HepG2 (cell line): ENCODE measurements at regions not wholly inside any gene's neighbourhood (a gene's known extent, or its start where the extent isn't known, plus 50 kb on each side); places are given as distances from the start of the nearest gene placed in this dataset.
A peak's percentile ranks its signal among the peaks of the same experiment; 100 is the strongest.

ENCODE experiments used
- ATRX ChIP-seq: sonication (generic); formaldehyde crosslinking; IDR thresholded peaks from 2 replicates; pipeline ENCODE4 v1.4.0; 2020; ENCODE audit warnings: missing genetic modification reagents, borderline replicate concordance
- CHD4 ChIP-seq: fragments of 200-600 bp; sonication (generic); IDR thresholded peaks from 2 replicates; pipeline ENCODE4 v1.7.0; 2017; ENCODE audit warnings: mild to moderate bottlenecking, low read length, borderline replicate concordance
- FOXM1 ChIP-seq: sonication (generic); formaldehyde crosslinking; IDR thresholded peaks from 2 replicates; pipeline ENCODE4 v1.5.0; 2020; ENCODE audit warnings: missing genetic modification reagents
- GFI1 ChIP-seq: sonication (generic); formaldehyde crosslinking; IDR thresholded peaks from 2 replicates; pipeline ENCODE4 v1.5.0; 2020; ENCODE audit warnings: missing genetic modification reagents, mild to moderate bottlenecking, borderline replicate concordance
- GRHL1 ChIP-seq: sonication (generic); formaldehyde crosslinking; conservative IDR thresholded peaks from 2 replicates; pipeline ENCODE4 v1.8.0; 2022; ENCODE audit warnings: missing genetic modification reagents
- HES4 ChIP-seq: sonication (generic); formaldehyde crosslinking; IDR thresholded peaks from 2 replicates; pipeline ENCODE4 v1.9.0; 2021; ENCODE audit warnings: mild to moderate bottlenecking, missing genetic modification reagents, borderline replicate concordance
- JUN ChIP-seq: sonication (generic); formaldehyde crosslinking; IDR thresholded peaks from 2 replicates; pipeline ENCODE4 v1.4.0; 2020; ENCODE audit warnings: mild to moderate bottlenecking, missing genetic modification reagents
- KAT8 ChIP-seq: IDR thresholded peaks from 2 replicates; pipeline ENCODE4 v1.6.1; 2016; ENCODE audit warnings: missing genetic modification reagents, missing compliant biosample characterization
- KDM5A ChIP-seq: fragments of 200-600 bp; sonication (generic); IDR thresholded peaks from 2 replicates; pipeline ENCODE4 v1.7.0; 2018; ENCODE audit warnings: antibody characterized with exemption, mild to moderate bottlenecking, low read length, borderline replicate concordance
- KMT2B ChIP-seq: IDR thresholded peaks from 2 replicates; pipeline ENCODE4 v1.6.1; 2016; ENCODE audit warnings: missing genetic modification reagents, missing compliant biosample characterization
- NPAS2 ChIP-seq: sonication (generic); formaldehyde crosslinking; IDR thresholded peaks from 2 replicates; pipeline ENCODE4 v1.8.0; 2022; ENCODE audit warnings: mild to moderate bottlenecking, missing genetic modification reagents, borderline replicate concordance
- PLRG1 ChIP-seq: fragments of 450-650 bp; conservative IDR thresholded peaks from 2 replicates; pipeline ENCODE4 v1.6.1; 2016
- RXRB ChIP-seq: IDR thresholded peaks from 2 replicates; pipeline ENCODE4 v1.6.1; 2016; ENCODE audit warnings: borderline replicate concordance, missing genetic modification reagents, missing compliant biosample characterization
- SPEN ChIP-seq: sonication (generic); formaldehyde crosslinking; IDR thresholded peaks from 2 replicates; pipeline ENCODE4 v1.5.1; 2020; ENCODE audit warnings: low read depth, mild to moderate bottlenecking, missing genetic modification reagents
- THRA ChIP-seq: sonication (generic); formaldehyde crosslinking; IDR thresholded peaks from 2 replicates; pipeline ENCODE4 v1.4.0; 2020; ENCODE audit warnings: missing genetic modification reagents, borderline replicate concordance
- TOPORS ChIP-seq: sonication (generic); formaldehyde crosslinking; IDR thresholded peaks from 2 replicates; pipeline ENCODE4 v1.8.0; 2023; ENCODE audit warnings: mild to moderate bottlenecking, missing genetic modification reagents
- ZFY ChIP-seq: sonication (generic); formaldehyde crosslinking; IDR thresholded peaks from 2 replicates; pipeline ENCODE4 v1.4.0; 2020; ENCODE audit warnings: missing genetic modification reagents
- ZNF180 ChIP-seq: sonication (generic); formaldehyde crosslinking; IDR thresholded peaks from 2 replicates; pipeline ENCODE4 v1.4.0; 2020; ENCODE audit warnings: low read depth, missing genetic modification reagents, borderline replicate concordance
- ZNF205 ChIP-seq: IDR thresholded peaks from 2 replicates; pipeline ENCODE4 v1.6.1; 2018; ENCODE audit warnings: missing biosample characterization, missing genetic modification reagents
- ZNF382 ChIP-seq: sonication (generic); formaldehyde crosslinking; IDR thresholded peaks from 2 replicates; pipeline ENCODE4 v1.5.0; 2020; ENCODE audit warnings: missing genetic modification reagents, mild to moderate bottlenecking, borderline replicate concordance
- ZNF383 ChIP-seq: sonication (generic); formaldehyde crosslinking; IDR thresholded peaks from 2 replicates; pipeline ENCODE4 v1.4.0; 2020; ENCODE audit warnings: missing genetic modification reagents, mild to moderate bottlenecking, borderline replicate concordance
- ZNF501 ChIP-seq: sonication (generic); formaldehyde crosslinking; IDR thresholded peaks from 2 replicates; pipeline ENCODE4 v1.5.1; 2020; ENCODE audit warnings: mild to moderate bottlenecking, moderate library complexity, missing genetic modification reagents
- ZNF557 ChIP-seq: sonication (generic); formaldehyde crosslinking; IDR thresholded peaks from 2 replicates; pipeline ENCODE4 v1.4.0; 2020; ENCODE audit warnings: missing genetic modification reagents
- TF ChIP-seq, protein P1 (sequence below): sonication (generic); formaldehyde crosslinking; conservative IDR thresholded peaks from 2 replicates; pipeline ENCODE4 v1.8.0; 2022; ENCODE audit warnings: mild to moderate bottlenecking, moderate library complexity, missing genetic modification reagents
- TF ChIP-seq, protein P2 (sequence below): sonication (generic); formaldehyde crosslinking; conservative IDR thresholded peaks from 2 replicates; pipeline ENCODE4 v1.4.0; 2020; ENCODE audit warnings: mild to moderate bottlenecking, missing genetic modification reagents, moderate library complexity

- TF ChIP-seq GRHL1 (CRISPR knock-in tag) (no peak), KDM5A (no peak), PLRG1 (no peak), ZNF382 (CRISPR knock-in tag) (no peak), ATRX (CRISPR knock-in tag) (no peak), ZNF205 (CRISPR knock-in tag) (no peak), JUN (CRISPR knock-in tag) (no peak), THRA (CRISPR knock-in tag) (peak; percentile 52; the same call in 1 of the 2 replicates), ZNF501 (CRISPR knock-in tag) (no peak), ZNF180 (CRISPR knock-in tag) (no peak), ZNF557 (CRISPR knock-in tag) (no peak), SPEN (CRISPR knock-in tag) (no peak), GFI1 (CRISPR knock-in tag) (no peak), KAT8 (no peak), NPAS2 (CRISPR knock-in tag) (no peak), ZNF383 (CRISPR knock-in tag) (no peak), ZFY (no peak), FOXM1 (CRISPR knock-in tag) (no peak), KMT2B (CRISPR knock-in tag) (no peak), TOPORS (CRISPR knock-in tag) (no peak), RXRB (no peak), HES4 (CRISPR knock-in tag) (no peak), CHD4 (no peak)
- TF ChIP-seq, protein P1, sequence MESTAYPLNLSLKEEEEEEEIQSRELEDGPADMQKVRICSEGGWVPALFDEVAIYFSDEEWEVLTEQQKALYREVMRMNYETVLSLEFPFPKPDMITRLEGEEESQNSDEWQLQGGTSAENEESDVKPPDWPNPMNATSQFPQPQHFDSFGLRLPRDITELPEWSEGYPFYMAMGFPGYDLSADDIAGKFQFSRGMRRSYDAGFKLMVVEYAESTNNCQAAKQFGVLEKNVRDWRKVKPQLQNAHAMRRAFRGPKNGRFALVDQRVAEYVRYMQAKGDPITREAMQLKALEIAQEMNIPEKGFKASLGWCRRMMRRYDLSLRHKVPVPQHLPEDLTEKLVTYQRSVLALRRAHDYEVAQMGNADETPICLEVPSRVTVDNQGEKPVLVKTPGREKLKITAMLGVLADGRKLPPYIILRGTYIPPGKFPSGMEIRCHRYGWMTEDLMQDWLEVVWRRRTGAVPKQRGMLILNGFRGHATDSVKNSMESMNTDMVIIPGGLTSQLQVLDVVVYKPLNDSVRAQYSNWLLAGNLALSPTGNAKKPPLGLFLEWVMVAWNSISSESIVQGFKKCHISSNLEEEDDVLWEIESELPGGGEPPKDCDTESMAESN (CRISPR knock-in tag) = no peak
- TF ChIP-seq, protein P2, sequence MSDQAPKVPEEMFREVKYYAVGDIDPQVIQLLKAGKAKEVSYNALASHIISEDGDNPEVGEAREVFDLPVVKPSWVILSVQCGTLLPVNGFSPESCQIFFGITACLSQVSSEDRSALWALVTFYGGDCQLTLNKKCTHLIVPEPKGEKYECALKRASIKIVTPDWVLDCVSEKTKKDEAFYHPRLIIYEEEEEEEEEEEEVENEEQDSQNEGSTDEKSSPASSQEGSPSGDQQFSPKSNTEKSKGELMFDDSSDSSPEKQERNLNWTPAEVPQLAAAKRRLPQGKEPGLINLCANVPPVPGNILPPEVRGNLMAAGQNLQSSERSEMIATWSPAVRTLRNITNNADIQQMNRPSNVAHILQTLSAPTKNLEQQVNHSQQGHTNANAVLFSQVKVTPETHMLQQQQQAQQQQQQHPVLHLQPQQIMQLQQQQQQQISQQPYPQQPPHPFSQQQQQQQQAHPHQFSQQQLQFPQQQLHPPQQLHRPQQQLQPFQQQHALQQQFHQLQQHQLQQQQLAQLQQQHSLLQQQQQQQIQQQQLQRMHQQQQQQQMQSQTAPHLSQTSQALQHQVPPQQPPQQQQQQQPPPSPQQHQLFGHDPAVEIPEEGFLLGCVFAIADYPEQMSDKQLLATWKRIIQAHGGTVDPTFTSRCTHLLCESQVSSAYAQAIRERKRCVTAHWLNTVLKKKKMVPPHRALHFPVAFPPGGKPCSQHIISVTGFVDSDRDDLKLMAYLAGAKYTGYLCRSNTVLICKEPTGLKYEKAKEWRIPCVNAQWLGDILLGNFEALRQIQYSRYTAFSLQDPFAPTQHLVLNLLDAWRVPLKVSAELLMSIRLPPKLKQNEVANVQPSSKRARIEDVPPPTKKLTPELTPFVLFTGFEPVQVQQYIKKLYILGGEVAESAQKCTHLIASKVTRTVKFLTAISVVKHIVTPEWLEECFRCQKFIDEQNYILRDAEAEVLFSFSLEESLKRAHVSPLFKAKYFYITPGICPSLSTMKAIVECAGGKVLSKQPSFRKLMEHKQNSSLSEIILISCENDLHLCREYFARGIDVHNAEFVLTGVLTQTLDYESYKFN = 0 out of 2 replicates have a peak, but pooled peaks have one; percentile 33
Observed at GRCh38 chr3:40930131-40930538, 269.2 kb upstream of the CTNNB1 start (continued).
